ENCODE measurements at regions not wholly inside any gene's neighbourhood (a gene's known extent, or its start where the extent isn't known, plus 50 kb on each side); places are given as distances from the start of the nearest gene placed in this dataset.

DNA sequence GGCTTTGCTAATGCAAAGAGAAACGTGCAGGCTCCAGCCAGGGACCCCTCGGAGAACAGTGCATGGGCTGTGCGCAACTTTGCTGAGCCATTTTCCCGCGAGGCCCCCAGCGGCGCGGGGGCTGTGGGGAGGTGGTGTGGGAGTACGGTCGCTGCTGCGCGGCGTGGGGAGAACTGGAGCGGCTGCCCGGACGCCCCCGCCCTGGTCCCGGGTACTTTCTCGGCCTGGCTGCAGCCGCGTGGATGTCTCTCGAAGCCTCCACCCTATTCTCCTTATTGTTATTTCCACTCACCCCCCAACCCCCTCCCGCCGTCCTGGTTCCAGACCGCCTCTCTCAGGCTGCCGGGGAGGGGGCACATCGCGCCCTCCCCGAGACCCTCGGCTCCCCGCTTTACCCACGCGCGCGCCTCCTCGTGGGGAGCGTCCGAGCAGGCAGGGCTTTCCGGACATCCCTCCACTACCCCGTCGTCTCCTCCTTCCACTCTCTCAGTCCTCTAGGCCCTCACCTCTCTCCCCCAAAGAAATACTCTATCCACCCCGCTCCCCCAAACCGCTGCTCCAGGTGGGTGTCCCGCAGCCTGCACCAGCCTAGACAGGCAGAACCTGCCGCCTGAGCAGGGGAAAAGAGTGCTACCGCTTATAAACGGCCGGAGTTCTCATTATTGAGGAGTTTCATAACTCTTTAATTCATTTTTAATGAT lies 68.6 kb upstream of the TBCA start:
- DNase-seq (ENCODE audit: low spot score), result no peak

- DNase-seq (ENCODE audit: low spot score), result no peak
Measured at GRCh38 chr5:77844373-77844622, 68.2 kb upstream of the TBCA start.

GRCh38 chr5:77843570-77844372 lies 67.6 kb upstream of the TBCA start:
- no peak for DNase-seq (ENCODE audit: low spot score)

DNA sequence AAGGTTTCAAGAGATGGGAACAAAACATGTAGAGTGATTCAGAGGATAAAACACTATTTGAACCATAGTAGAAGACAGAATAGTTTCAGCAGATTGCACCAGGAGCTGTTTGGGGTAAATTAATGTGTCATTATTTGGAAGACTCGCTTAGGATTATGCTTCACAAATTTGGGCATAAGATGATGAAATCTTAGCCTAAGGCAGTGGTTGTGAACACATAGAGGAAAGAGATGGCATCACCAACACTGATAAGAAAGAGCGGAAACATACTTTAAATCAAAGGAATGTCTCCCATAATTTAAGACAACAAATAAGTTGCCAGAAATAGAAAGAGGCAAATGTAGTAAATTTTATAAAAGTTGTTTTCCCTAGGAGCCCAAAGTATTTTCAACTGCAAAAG lies 66.1 kb upstream of the TBCA start:
- DNase-seq (ENCODE audit: low spot score), result no peak

- no peak for DNase-seq (ENCODE audit: low spot score)
Measured at GRCh38 chr5:77841616-77842015, 65.5 kb upstream of the TBCA start.

GRCh38 chr5:77840930-77841329 lies 64.8 kb upstream of the TBCA start:
- no peak for DNase-seq (ENCODE audit: low spot score)

DNA sequence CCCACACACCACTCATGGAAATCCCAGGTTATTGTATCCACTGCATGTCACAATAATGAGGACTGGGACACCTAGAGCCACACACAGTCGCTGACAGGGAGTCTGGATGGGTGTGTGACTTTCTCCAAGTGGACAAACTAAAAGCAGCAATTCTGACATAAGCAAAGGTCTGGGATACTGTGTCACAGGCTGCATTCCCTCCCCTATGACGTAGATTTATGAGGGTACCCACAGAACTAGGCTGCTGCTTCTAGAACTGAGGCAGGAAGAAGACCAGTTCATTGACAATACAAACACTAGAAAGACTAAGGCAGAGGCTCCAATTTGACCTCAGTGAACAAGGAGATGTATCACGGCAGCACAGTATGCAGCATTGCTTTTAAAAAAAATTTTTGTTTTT lies 63.6 kb upstream of the TBCA start:
- no peak for DNase-seq (ENCODE audit: low spot score)

DNA sequence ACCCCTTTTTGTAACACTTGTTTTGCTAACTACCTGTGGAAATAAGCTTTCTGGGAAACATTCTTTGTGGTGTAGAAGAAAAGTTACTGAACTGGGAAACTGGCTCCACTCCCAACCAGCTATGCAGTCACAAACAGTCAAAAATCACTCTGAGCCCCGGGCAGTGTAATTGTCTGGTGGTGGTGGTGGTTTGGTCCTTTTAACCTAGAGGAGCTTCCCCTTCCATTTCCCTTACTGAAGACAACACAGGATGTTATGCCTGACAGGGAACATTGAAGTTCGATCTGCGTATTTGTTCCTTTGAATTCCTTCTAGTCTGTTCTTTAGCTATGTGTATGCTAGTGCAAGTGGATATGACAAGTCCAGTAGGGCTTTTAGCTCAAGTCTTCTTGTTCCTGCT lies 56.8 kb upstream of the TBCA start:
- no peak for DNase-seq (ENCODE audit: low spot score)

DNA sequence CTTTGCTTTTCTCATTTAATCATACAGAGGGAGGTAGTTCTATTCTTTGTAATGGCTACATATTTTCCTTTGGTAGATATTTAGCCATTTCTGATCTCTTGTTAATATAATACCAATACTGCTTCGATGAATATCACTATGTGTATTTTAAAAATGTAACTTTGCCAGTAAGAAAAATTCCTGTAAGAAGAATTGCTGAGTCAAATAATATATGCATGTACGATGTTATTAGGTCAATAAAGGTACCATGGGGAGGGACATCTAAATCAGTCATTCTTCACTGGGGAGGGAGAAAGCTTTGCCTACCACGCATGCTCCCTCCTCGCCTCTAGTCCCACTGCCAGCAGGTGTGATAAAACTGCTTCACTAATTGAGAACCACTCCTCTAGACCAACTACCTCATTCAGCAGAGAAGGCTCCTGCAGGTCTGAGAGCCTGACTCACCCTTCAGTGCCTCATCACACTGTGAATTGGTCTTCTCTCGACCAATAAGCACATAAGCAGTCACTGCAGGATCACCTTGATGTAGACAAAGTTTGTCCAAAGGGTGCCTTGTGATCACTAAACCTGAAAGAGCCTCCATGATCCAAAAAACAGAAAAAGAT lies 56.1 kb upstream of the TBCA start:
- peak; percentile 39 for DNase-seq (ENCODE audit: low spot score)

- no peak for DNase-seq (ENCODE audit: low spot score)
Measured at GRCh38 chr5:77828445-77828844, 52.3 kb upstream of the TBCA start.
